GM21526 (cell line): ENCODE measurements at regions not wholly inside any gene's neighbourhood (a gene's known extent, or its start where the extent isn't known, plus 50 kb on each side); places are given as distances from the start of the nearest gene placed in this dataset.
"Not testable (repeated sequence)": the region's sequence is repeated elsewhere in the genome, so short reads cannot be mapped to it uniquely, and the experiment has no call there.

Experiments used
- ATAC-seq: cut with Tn5 transposase; IDR thresholded peaks from one replicate; pipeline ENCODE4 v1.9.1; 2021; ENCODE audit warnings: moderate library complexity; ENCODE audit not compliant: unreplicated experiment, low FRiP score

- ATAC-seq = no peak
Observed at GRCh38 chr17:55996826-55997225, 156.4 kb upstream of the ANKFN1 start.

DNA sequence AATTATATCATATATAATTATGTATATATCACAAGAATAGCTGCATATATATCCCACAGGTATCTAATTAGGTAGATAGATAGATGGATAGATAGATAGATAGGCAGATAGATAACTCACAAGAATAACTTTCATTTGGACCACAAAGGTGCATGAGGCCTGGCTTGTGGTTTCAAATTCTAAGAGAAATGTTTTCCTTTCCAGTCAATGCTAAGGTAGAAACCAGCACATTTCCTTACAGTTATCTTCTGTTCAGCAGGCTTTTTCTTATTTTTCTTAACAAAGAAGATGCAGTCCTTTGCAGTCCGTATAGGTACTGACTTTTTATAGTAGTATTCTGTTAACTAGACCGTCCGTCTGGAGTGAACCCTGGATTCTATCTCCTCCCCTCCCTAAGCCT, 152.9 kb upstream of the ANKFN1 start:
- ATAC-seq = no peak

GRCh38 chr17:56002656-56003055, 150.6 kb upstream of the ANKFN1 start:
- ATAC-seq = not testable (repeated sequence)

GRCh38 chr17:56009795-56010651, 143.3 kb upstream of the ANKFN1 start:
- ATAC-seq = no peak

GRCh38 chr17:56011406-56012131, 141.7 kb upstream of the ANKFN1 start:
- ATAC-seq = no peak

DNA sequence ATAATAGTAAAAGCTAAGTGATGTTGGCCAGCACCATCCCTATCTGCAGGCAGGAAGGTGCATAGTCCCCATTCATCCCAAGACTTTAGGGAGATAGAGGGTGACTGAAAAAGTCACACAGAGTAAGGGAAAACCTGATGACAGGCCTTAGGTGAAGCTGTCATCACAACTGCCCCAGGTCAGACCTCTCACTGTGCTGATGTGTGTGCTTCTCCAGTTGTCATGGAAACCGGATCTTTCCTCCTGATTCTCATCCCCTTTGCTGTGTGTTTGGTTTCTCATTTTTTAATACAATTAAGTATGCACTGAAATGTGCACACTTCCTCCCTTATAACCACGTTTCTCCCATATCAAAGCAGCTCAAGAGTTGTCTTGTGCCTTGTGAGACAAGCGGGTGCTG, 135.1 kb upstream of the ANKFN1 start:
- no peak for ATAC-seq

DNA sequence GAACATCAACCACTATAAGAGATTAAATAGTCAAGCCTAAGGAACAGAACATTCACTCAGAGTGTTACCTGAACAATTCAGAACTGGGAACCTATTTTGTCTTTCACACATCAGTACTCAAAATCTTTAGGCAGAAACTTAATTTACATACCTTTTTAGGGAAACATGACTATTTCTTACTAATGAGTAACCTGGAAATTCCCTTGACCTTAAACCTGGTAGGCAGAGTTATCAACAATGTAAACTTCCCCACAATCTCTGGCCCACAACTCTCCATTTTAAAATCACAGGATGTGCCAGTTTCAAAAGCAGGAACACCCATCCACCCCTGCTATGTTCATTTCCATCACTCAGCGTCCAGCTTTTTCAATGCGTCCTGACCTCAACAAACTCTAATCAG, 132.9 kb upstream of the ANKFN1 start:
- ATAC-seq = no peak

- no peak for ATAC-seq
Observed at GRCh38 chr17:56021681-56022190, 131.5 kb upstream of the ANKFN1 start.

DNA sequence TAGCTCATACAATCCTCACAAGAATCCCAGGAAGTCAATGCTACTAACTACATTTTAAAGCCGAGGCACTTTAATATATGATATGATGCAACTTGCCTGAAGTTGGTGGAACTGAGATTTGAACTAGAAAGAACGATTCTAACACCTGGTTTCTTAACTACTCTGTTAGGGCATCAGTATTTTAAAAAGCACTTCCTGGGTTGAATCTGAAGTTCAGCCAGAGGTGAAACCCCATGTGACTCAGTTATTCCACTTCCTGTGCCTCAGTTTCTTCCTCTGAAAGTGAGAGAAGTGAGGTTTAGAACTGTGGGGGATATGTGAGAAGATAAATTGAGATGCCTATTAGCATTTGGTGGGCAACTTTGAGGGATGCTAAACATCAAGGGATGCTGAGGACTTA, 129.4 kb upstream of the ANKFN1 start:
- no peak for ATAC-seq

DNA sequence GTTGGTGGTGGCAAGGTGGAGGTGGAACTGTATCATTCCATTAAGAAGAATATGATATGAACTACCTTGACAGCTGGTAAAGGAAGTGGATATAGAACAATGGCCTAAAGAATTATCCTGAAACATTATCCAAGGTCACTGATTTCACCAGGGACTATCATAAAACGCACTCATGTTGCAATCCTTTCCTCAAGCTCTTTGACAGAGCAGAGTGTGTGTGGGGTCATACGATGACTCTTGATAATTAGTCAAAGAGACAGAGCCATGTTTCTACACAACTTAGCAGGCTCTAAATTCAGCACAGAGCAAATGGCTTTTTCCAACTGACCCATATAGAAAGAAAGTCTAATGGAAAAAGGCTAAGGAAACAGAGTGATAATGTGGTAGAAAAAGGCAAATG, 126.4 kb upstream of the ANKFN1 start:
- no peak for ATAC-seq

- no peak for ATAC-seq
Observed at GRCh38 chr17:56028837-56029236, 124.4 kb upstream of the ANKFN1 start.

- no peak for ATAC-seq
Observed at GRCh38 chr17:56030009-56030624, 123.2 kb upstream of the ANKFN1 start.

- ATAC-seq = no peak
Observed at GRCh38 chr17:56031636-56032035, 121.6 kb upstream of the ANKFN1 start.

DNA sequence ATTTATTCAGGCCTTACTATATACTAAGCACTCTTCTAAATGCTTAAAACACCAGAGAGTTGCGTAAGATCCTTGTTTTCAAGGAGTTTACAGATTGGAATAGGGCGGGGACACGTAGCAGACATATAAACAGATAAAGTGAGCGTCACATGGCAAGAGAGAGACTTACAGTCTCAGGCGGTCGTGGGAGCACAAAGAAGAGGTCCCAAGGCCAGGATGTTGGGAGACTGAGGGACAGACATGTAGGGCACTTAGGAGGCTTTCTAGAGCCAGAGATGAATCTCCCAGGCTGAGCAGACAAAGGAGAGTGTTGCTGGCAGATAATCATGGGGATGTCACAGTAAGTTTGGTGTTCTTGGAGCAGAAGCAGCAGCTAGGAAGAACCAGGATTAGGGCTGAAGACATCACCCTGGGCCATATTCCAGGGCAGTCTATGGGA, 119.1 kb upstream of the ANKFN1 start:
- ATAC-seq = no peak

- no peak for ATAC-seq
Observed at GRCh38 chr17:56038131-56038530, 115.1 kb upstream of the ANKFN1 start.

- no peak for ATAC-seq
Observed at GRCh38 chr17:56045872-56046271, 107.4 kb upstream of the ANKFN1 start.

- no peak for ATAC-seq
Observed at GRCh38 chr17:56047331-56047730, 105.9 kb upstream of the ANKFN1 start.

- ATAC-seq = no peak
Observed at GRCh38 chr17:56057869-56058268, 95.4 kb upstream of the ANKFN1 start.

GRCh38 chr17:56064506-56064905, 88.8 kb upstream of the ANKFN1 start:
- ATAC-seq = no peak

DNA sequence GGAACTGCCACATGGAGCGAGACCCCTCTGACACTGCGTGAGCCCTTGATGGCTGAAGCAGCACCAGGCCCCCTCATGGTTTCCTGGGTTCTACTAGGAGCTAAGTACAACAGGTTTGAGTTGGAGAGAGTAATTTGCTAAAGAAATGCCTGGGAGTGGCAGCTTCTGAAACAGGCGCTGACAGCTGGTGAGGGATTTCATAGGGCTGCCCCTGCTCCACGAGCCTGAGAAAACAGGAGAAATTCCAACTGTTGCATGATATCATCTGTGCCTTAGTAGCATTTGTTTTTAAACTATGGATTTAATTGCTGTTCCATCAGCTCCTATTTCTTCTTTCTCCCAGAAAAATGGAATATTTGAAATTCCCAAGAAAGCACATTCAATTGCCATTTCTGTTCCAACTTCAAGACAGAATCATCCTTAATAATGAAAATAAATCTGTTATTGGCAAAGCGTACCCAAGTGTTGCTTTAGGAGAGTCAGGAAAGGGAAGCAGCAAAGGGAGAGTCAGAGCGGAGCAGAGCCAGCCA, 78.8 kb upstream of the ANKFN1 start:
- no peak for ATAC-seq

- ATAC-seq = no peak
Observed at GRCh38 chr17:56076980-56077379, 76.3 kb upstream of the ANKFN1 start.
